ENCODE measurements at regions not wholly inside any gene's neighbourhood (a gene's known extent, or its start where the extent isn't known, plus 50 kb on each side); places are given as distances from the start of the nearest gene placed in this dataset.

GRCh38 chr6:91045161-91045560 is 458.3 kb upstream of the MAP3K7 start (continued):
- TF ChIP-seq, protein P1, sequence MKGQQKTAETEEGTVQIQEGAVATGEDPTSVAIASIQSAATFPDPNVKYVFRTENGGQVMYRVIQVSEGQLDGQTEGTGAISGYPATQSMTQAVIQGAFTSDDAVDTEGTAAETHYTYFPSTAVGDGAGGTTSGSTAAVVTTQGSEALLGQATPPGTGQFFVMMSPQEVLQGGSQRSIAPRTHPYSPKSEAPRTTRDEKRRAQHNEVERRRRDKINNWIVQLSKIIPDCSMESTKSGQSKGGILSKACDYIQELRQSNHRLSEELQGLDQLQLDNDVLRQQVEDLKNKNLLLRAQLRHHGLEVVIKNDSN (IDR thresholded peaks at IDR 0.05; ENCODE audit: borderline replicate concordance, extremely low read length, insufficient read depth, low read depth, low read length) = no peak
- TF ChIP-seq JUND (IDR thresholded peaks at IDR 0.05; ENCODE audit: low read depth, low read length) (no peak), CBX3 (IDR thresholded peaks at IDR 0.05; ENCODE audit: borderline replicate concordance, low read depth) (no peak), POLR2A (IDR thresholded peaks at IDR 0.05; ENCODE audit: low read depth, low read length) (no peak), MAX (IDR thresholded peaks at IDR 0.05; ENCODE audit: low read depth, low read length) (no peak), CREM (IDR thresholded peaks at IDR 0.05; ENCODE audit: low read depth) (no peak), ZNF274 (IDR thresholded peaks at IDR 0.05; ENCODE audit: insufficient read depth, insufficient read length) (no peak), TCF3 (IDR thresholded peaks at IDR 0.05; ENCODE audit: borderline replicate concordance, insufficient read depth, low read depth, low read length) (no peak), REST (IDR thresholded peaks at IDR 0.05; ENCODE audit: low read depth, low read length) (no peak), ATF2 (IDR thresholded peaks at IDR 0.05; ENCODE audit: low read length) (no peak)

All from GM12878 (cell line).